ENCODE measurements at regions not wholly inside any gene's neighbourhood (a gene's known extent, or its start where the extent isn't known, plus 50 kb on each side); places are given as distances from the start of the nearest gene placed in this dataset.

DNA sequence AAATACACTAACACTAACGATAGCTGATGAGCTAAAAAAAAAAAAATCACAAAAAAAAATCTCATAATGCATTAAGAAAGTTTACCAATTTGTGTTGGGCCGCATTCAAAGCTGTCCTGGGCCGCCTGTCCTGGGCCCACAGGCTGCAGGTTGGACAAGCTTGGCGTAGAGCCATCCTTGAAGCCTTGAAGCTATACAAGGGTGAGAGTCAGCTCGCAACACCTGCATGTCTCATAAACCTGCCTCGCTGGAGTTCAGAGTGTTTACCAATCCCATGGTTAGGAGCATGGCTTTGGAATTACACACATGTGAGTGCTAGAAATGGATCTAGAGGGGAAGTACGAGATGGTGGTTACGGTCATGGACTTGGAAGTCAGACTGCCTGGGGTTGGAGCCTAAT is 453.7 kb downstream of the INSC start:
- TF ChIP-seq, protein P1, sequence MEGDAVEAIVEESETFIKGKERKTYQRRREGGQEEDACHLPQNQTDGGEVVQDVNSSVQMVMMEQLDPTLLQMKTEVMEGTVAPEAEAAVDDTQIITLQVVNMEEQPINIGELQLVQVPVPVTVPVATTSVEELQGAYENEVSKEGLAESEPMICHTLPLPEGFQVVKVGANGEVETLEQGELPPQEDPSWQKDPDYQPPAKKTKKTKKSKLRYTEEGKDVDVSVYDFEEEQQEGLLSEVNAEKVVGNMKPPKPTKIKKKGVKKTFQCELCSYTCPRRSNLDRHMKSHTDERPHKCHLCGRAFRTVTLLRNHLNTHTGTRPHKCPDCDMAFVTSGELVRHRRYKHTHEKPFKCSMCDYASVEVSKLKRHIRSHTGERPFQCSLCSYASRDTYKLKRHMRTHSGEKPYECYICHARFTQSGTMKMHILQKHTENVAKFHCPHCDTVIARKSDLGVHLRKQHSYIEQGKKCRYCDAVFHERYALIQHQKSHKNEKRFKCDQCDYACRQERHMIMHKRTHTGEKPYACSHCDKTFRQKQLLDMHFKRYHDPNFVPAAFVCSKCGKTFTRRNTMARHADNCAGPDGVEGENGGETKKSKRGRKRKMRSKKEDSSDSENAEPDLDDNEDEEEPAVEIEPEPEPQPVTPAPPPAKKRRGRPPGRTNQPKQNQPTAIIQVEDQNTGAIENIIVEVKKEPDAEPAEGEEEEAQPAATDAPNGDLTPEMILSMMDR (conservative IDR thresholded peaks at IDR 0.05; ENCODE audit: low read depth, low read length): no peak
- TF ChIP-seq EZH2 (IDR thresholded peaks at IDR 0.05; ENCODE audit: low read length, unreplicated experiment) (no peak), EZH2phosphoT487 (IDR thresholded peaks at IDR 0.05; ENCODE audit: borderline replicate concordance, low read length) (no peak)
